ENCODE measurements at regions not wholly inside any gene's neighbourhood (a gene's known extent, or its start where the extent isn't known, plus 50 kb on each side); places are given as distances from the start of the nearest gene placed in this dataset.

- TF ChIP-seq CTCF (IDR thresholded peaks at IDR 0.05) (no peak), POLR2AphosphoS5 (IDR thresholded peaks at IDR 0.05; ENCODE audit: insufficient read depth in 1 of 2, low read depth in 1 of 2) (no peak), POLR2A (IDR thresholded peaks at IDR 0.05) (no peak)
Observed at GRCh38 chr18:71336576-71337210, 1047.8 kb downstream of the SOCS6 start.
